H9 (cell line): ENCODE measurements at regions not wholly inside any gene's neighbourhood (a gene's known extent, or its start where the extent isn't known, plus 50 kb on each side); places are given as distances from the start of the nearest gene placed in this dataset.

Source experiments
- DNase-seq: peaks from one replicate; pipeline ENCODE4 v3.0.0-alpha.2; 2017
- H2AFZ ChIP-seq: one replicate; pipeline ENCODE4 v1.6.1; 2013; ENCODE audit warnings: mild to moderate bottlenecking, low read length, control low read depth, moderate library complexity
- H2AK5ac ChIP-seq: 2 replicates; pipeline ENCODE4 v1.6.1; 2013; ENCODE audit warnings: low read length, control low read depth, mixed read lengths; ENCODE audit not compliant: insufficient read length
- H2BK120ac ChIP-seq: one replicate; pipeline ENCODE4 v1.6.1; 2013; ENCODE audit warnings: low read depth, mild to moderate bottlenecking, low read length, control low read depth, inconsistent platforms; ENCODE audit not compliant: poor library complexity, severe bottlenecking
- H2BK12ac ChIP-seq: 2 replicates; pipeline ENCODE4 v1.6.1; 2013; ENCODE audit warnings: low read length, control low read depth, mixed read lengths, low read depth; ENCODE audit not compliant: insufficient read length
- H2BK15ac ChIP-seq: 2 replicates; pipeline ENCODE4 v1.6.1; 2013; ENCODE audit warnings: low read depth, low read length, control low read depth
- H2BK20ac ChIP-seq: one replicate; pipeline ENCODE4 v1.6.1; 2013; ENCODE audit warnings: low read depth, mild to moderate bottlenecking, low read length, control low read depth, inconsistent platforms; ENCODE audit not compliant: poor library complexity, severe bottlenecking
- H2BK5ac ChIP-seq: 2 replicates; pipeline ENCODE4 v1.6.1; 2013; ENCODE audit warnings: low read length, control low read depth, mixed read lengths; ENCODE audit not compliant: insufficient read length
- H3K14ac ChIP-seq: 2 replicates; pipeline ENCODE4 v1.6.1; 2013; ENCODE audit warnings: low read length, control low read depth; ENCODE audit not compliant: insufficient read depth
- H3K18ac ChIP-seq: 2 replicates; pipeline ENCODE4 v1.6.1; 2013; ENCODE audit warnings: low read depth, mild to moderate bottlenecking, mixed read lengths, low read length, control low read depth; ENCODE audit not compliant: insufficient read length
- H3K23ac ChIP-seq: 2 replicates; pipeline ENCODE4 v1.6.1; 2013; ENCODE audit warnings: low read length, control low read depth, mixed read lengths, low read depth; ENCODE audit not compliant: insufficient read length
- H3K23me2 ChIP-seq: 2 replicates; pipeline ENCODE4 v1.6.1; 2013; ENCODE audit warnings: low read depth, mild to moderate bottlenecking, mixed read lengths, low read length, control low read depth; ENCODE audit not compliant: insufficient read length, poor library complexity, severe bottlenecking
- H3K27ac ChIP-seq: 2 replicates; pipeline ENCODE4 v1.5.1; 2013; ENCODE audit warnings: low read length, control low read depth, mixed read lengths, low read depth; ENCODE audit not compliant: insufficient read length
- H3K27me3 ChIP-seq: 2 replicates; pipeline ENCODE4 v1.6.1; 2013; ENCODE audit warnings: low read length, control low read depth, inconsistent platforms; ENCODE audit not compliant: insufficient read depth
- H3K4ac ChIP-seq: 2 replicates; pipeline ENCODE4 v1.6.1; 2013; ENCODE audit warnings: low read depth, mild to moderate bottlenecking, control low read depth, inconsistent platforms, low read length, moderate library complexity
- H3K4me1 ChIP-seq: 2 replicates; pipeline ENCODE4 v1.6.1; 2013; ENCODE audit warnings: low read length, control low read depth, inconsistent platforms; ENCODE audit not compliant: insufficient read depth
- H3K4me2 ChIP-seq: 2 replicates; pipeline ENCODE4 v1.6.1; 2013; ENCODE audit warnings: low read length, control low read depth, mixed read lengths; ENCODE audit not compliant: insufficient read length, insufficient read depth
- H3K56ac ChIP-seq: 2 replicates; pipeline ENCODE4 v1.6.1; 2013; ENCODE audit warnings: low read depth, mild to moderate bottlenecking, mixed read lengths, low read length, control low read depth; ENCODE audit not compliant: insufficient read length
- H3K79me1 ChIP-seq: 2 replicates; pipeline ENCODE4 v1.6.1; 2013; ENCODE audit warnings: low read depth, mild to moderate bottlenecking, moderate library complexity, low read length, control low read depth, inconsistent platforms; ENCODE audit not compliant: insufficient read depth, poor library complexity, severe bottlenecking
- H3K79me2 ChIP-seq: 2 replicates; pipeline ENCODE4 v1.6.1; 2013; ENCODE audit warnings: low read length, control low read depth, inconsistent platforms; ENCODE audit not compliant: insufficient read depth
- H3K9ac ChIP-seq: 2 replicates; pipeline ENCODE4 v1.6.1; 2013; ENCODE audit warnings: low read length, control low read depth, mixed read lengths; ENCODE audit not compliant: insufficient read length; ENCODE audit errors: extremely low read depth
- H3K9me3 ChIP-seq: one replicate; pipeline ENCODE4 v1.6.1; 2013; ENCODE audit warnings: low read depth, low read length, inconsistent platforms; ENCODE audit not compliant: control insufficient read depth
- H3T11ph ChIP-seq: one replicate; pipeline ENCODE4 v1.6.1; 2013; ENCODE audit warnings: mild to moderate bottlenecking, low read length, control low read depth, inconsistent platforms
- H4K20me1 ChIP-seq: one replicate; pipeline ENCODE4 v1.6.1; 2013; ENCODE audit not compliant: control insufficient read depth, insufficient read length, insufficient read depth
- H4K5ac ChIP-seq: 2 replicates; pipeline ENCODE4 v1.6.1; 2013; ENCODE audit warnings: low read depth, mild to moderate bottlenecking, mixed read lengths, low read length, control low read depth; ENCODE audit not compliant: insufficient read length
- H4K8ac ChIP-seq: replicated peaks from 2 replicates; pipeline ENCODE4 v1.6.1; 2013; ENCODE audit warnings: low read length, control low read depth, mixed read lengths, low read depth; ENCODE audit not compliant: insufficient read length
- H4K91ac ChIP-seq: 2 replicates; pipeline ENCODE4 v1.6.1; 2013; ENCODE audit warnings: low read depth, mild to moderate bottlenecking, moderate library complexity, mixed read lengths, low read length, control low read depth; ENCODE audit not compliant: insufficient read length
- H3K27ac Mint-ChIP-seq, 3 experiments: 2 replicates in 2 of 3; 3 replicates in 1 of 3; pipeline ENCODE4 v1.8.0; 2020 to 2021; ENCODE audit warnings: mixed read lengths in 3 of 3, mild to moderate bottlenecking in 1 of 3, moderate library complexity in 1 of 3
- H3K27me3 Mint-ChIP-seq: 2 replicates; pipeline ENCODE4 v1.8.0; 2021; ENCODE audit warnings: low read depth, mild to moderate bottlenecking, moderate library complexity, mixed read lengths
- H3K36me3 Mint-ChIP-seq, 3 experiments: 2 replicates in 2 of 3; 3 replicates in 1 of 3; pipeline ENCODE4 v1.8.0; 2020 to 2021; ENCODE audit warnings: low read depth in 3 of 3, mixed read lengths in 3 of 3; ENCODE audit not compliant: insufficient read depth in 1 of 3
- H3K4me1 Mint-ChIP-seq, 2 experiments: 2 replicates each; pipeline ENCODE4 v1.8.0; 2020; ENCODE audit warnings: mixed read lengths in 2 of 2
- H3K4me3 Mint-ChIP-seq, 2 experiments: 2 replicates in 1 of 2; 3 replicates in 1 of 2; pipeline ENCODE4 v1.8.0; 2020 to 2021; ENCODE audit warnings: mild to moderate bottlenecking in 2 of 2, mixed read lengths in 2 of 2, moderate library complexity in 1 of 2
- H3K9me3 Mint-ChIP-seq, 2 experiments: 2 replicates in 1 of 2; 3 replicates in 1 of 2; pipeline ENCODE4 v1.8.0; 2020; ENCODE audit warnings: mild to moderate bottlenecking in 2 of 2, mixed read lengths in 2 of 2, moderate library complexity in 1 of 2
- CTCF ChIP-seq: fragments of 200-600 bp; sonication (generic); conservative IDR thresholded peaks from 3 replicates; pipeline ENCODE4 v1.8.0; 2021; ENCODE audit warnings: antibody characterized with exemption, mild to moderate bottlenecking
- WGBS: extraction: QIAGEN DNeasy Blood & Tissue Kit; methylation state at CpG from one replicate; pipeline ENCODE4 v1.1.7; 2013; ENCODE audit warnings: missing lambda C conversion rate, low lambda C conversion rate, mixed read lengths; ENCODE audit not compliant: insufficient read length; ENCODE audit errors: extremely low coverage; 5-methylcytosine and 5-hydroxymethylcytosine counted together

- no peak for DNase-seq
- Histone ChIP-seq H3K9me3 (no peaks in the 10 kb centered on the region), H2BK15ac (no peak overlapping the region), H2BK5ac (no peak overlapping the region), H2BK20ac (no peak overlapping the region), H2BK12ac (no peak overlapping the region), H3K79me1 (no peaks in the 10 kb centered on the region), H3K27me3 (no peaks in the 10 kb centered on the region), H3K9ac (no peak overlapping the region), H3K23ac (no peak overlapping the region), H4K8ac (no peak overlapping the region), H2BK120ac (no peak overlapping the region), H4K91ac (no peak overlapping the region), H2AK5ac (no peak overlapping the region), H3K18ac (no peak overlapping the region), H4K5ac (no peak overlapping the region), H3K79me2 (no peaks in the 10 kb centered on the region), H3K4me1 (no peaks in the 10 kb centered on the region), H2AFZ (no peak overlapping the region), H3K4me2 (no peak overlapping the region), H3K14ac (no peak overlapping the region), H3K56ac (no peak overlapping the region), H3K4ac (no peak overlapping the region), H3K23me2 (no peaks in the 10 kb centered on the region), H4K20me1 (no peaks in the 10 kb centered on the region), H3T11ph (no peak overlapping the region), H3K27ac (no peak overlapping the region)
- Mint-ChIP-seq H3K4me3 (no peak overlapping the region), H3K9me3 (peaks cover 0 to 3% of the 10 kb centered on the region in 2 experiments; a peak in 3 of 5 replicates), H3K27me3 (no peaks in the 10 kb centered on the region), H3K36me3 (peaks cover 0 to 4% (median 0%) of the 10 kb centered on the region in 3 experiments; a peak in 1 of 7 replicates), H3K4me1 (no peaks in the 10 kb centered on the region), H3K27ac (no peak overlapping the region)
- TF ChIP-seq CTCF: no peak
- no CpG with 5 or more reads among the region's 7 CpGs for WGBS
Measured at GRCh38 chr7:110105307-110105706, 985.6 kb upstream of the LRRN3 start.
